ENCODE measurements at regions not wholly inside any gene's neighbourhood (a gene's known extent, or its start where the extent isn't known, plus 50 kb on each side); places are given as distances from the start of the nearest gene placed in this dataset.

DNA sequence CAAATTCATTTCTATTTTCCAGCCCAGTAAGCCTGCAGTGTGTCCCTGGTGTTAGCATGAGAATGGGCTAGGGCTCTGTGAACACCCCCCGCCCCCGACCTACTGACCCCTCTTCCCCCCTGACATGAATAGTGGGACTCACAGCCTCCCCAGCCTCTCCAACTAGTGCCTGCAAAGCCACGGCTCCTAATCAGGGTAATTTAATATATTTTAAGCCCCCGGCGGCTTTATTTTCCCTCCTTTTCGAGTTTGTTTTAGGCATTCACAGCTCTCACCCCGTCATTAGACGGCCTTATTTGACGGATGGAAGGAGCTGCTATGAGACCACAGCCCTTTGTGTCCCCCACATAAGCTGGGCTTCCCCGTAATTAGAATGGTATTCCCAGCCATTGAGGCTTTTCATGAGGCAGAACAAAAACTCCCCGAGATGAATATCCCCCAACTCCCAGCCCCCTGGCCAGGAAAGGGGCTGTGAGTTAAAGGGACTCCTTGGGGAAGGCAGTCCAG is 78.3 kb upstream of the POLG start:
- CTCF ChIA-PET, result interaction anchor here (0.7 to 1.0 kb wide), 3 partner anchors 9 to 712 kb away, joined by 3 to 5 read pairs (median 4); no protein-coding TSS in a partner anchor
- peaks cover 25 to 100% (median 63%) of the 10 kb centered on the region in 5 experiments for H3K27me3 ChIP-seq (replicated peaks in 2 of 5; ENCODE audit: control insufficient read depth in 4 of 5, insufficient read depth in 5 of 5, low read length in 4 of 5)
- no peaks in the 10 kb centered on the region for H3K9me3 ChIP-seq (ENCODE audit: control extremely low read depth in 1 of 5, control insufficient read depth in 4 of 5, insufficient read depth in 2 of 5, low read depth in 1 of 5, low read length in 4 of 5)
- no peak for DNase-seq
- no peak overlapping the region for H3K27ac ChIP-seq (ENCODE audit: insufficient read depth in 1 of 2, low read depth in 1 of 2, low read length in 2 of 2, poor library complexity in 1 of 2, severe bottlenecking in 2 of 2)
- peaks cover 0 to 34% (median 20%) of the 10 kb centered on the region in 4 experiments for H3K4me1 ChIP-seq (ENCODE audit: control extremely low read depth in 1 of 4, control insufficient read depth in 4 of 4, insufficient read depth in 4 of 4, low read length in 3 of 4)
- no peak overlapping the region for H3K4me3 ChIP-seq (ENCODE audit: control insufficient read depth in 1 of 7, extremely low read depth in 1 of 7, insufficient read depth in 4 of 7, low read depth in 2 of 7, low read length in 6 of 7)
- 13% methylated on average over 8 of the region's 11 CpGs for WGBS (ENCODE audit: insufficient coverage)
- no peaks in the 10 kb centered on the region for H3K36me3 ChIP-seq (ENCODE audit: control insufficient read depth in 4 of 4, insufficient read depth in 4 of 4, low read length in 3 of 4)
- POLR2A ChIA-PET, result no interaction called here

- CTCF ChIA-PET, result interaction anchor here (0.9 to 3.9 kb wide), 2 partner anchors 9 to 49 kb away, joined by 3 to 27 read pairs; no protein-coding TSS in a partner anchor
Observed at GRCh38 chr15:89410039-89410435, 75.4 kb upstream of the POLG start.

DNA sequence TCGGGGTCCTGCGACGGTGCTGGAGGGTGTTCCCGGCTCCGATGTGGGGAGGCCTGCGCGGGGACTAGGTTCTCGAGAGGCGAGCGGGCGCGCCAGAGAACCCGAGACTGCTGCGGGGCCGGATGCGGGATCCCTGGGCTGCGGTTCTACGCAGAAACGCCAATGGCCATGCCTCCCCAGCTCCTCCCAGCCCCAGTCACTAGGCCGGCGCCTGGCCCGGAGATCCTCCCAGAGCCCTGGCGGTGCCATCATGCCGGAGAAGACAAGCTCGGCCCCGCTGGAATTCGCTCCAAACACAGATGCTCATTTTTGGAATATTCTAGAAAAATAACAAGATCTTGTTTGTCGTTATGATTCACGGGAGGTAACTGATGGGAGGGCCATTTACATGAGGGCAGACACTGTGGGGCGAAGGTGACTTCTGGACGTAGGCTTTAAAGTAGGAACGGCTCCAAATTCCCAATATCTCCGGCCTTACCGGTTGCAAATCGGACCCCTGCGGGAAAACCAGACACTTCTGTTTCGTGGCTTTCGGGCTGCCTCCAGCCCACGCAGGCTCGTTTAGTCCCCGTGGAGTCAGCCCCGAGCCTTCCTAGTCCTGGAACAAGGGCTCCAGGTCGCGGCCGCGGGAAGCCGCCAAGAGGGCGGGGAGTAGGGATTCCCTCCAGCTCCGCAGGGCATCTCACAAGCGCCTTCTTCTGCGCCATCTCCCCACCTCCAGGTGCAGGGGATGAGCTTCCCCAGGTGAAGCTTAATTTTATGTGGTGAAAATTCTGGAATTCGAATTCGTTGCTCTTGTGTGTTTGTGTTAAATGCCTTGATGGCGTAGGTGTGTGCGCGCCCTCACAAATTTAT is 74.8 kb upstream of the POLG start:
- no peaks in the 10 kb centered on the region for H3K36me3 ChIP-seq (ENCODE audit: control insufficient read depth in 4 of 4, insufficient read depth in 4 of 4, low read length in 3 of 4)
- H3K27ac ChIP-seq (ENCODE audit: insufficient read depth in 1 of 2, low read depth in 1 of 2, low read length in 2 of 2, poor library complexity in 1 of 2, severe bottlenecking in 2 of 2), result no peak overlapping the region
- ChIA-PET POLR2A (no interaction called here), CTCF (interaction anchor here (0.7 to 3.9 kb wide), 9 partner anchors 9 to 50 kb away, joined by 3 to 27 read pairs (median 6); no protein-coding TSS in a partner anchor)
- 7% methylated on average over 48 of the region's 56 CpGs for WGBS (ENCODE audit: insufficient coverage)
- DNase-seq, result no peak
- peaks cover 23 to 100% (median 75%) of the 10 kb centered on the region in 5 experiments for H3K27me3 ChIP-seq (replicated peaks in 2 of 5; ENCODE audit: control insufficient read depth in 4 of 5, insufficient read depth in 5 of 5, low read length in 4 of 5)
- H3K4me1 ChIP-seq (ENCODE audit: control extremely low read depth in 1 of 4, control insufficient read depth in 4 of 4, insufficient read depth in 4 of 4, low read length in 3 of 4), result peaks cover 0 to 46% (median 28%) of the 10 kb centered on the region in 4 experiments
- H3K4me3 ChIP-seq (ENCODE audit: control insufficient read depth in 1 of 7, extremely low read depth in 1 of 7, insufficient read depth in 4 of 7, low read depth in 2 of 7, low read length in 6 of 7), result peak overlapping the region in 6 of 7 experiments; percentile 19 to 79 (median 58)
- peaks cover 0 to 2% (median 0%) of the 10 kb centered on the region in 5 experiments for H3K9me3 ChIP-seq (ENCODE audit: control extremely low read depth in 1 of 5, control insufficient read depth in 4 of 5, insufficient read depth in 2 of 5, low read depth in 1 of 5, low read length in 4 of 5)

More at GRCh38 chr15:89410039-89410435, 75.4 kb upstream of the POLG start:
- no peaks in the 10 kb centered on the region for H3K9me3 ChIP-seq (ENCODE audit: control extremely low read depth in 1 of 5, control insufficient read depth in 4 of 5, insufficient read depth in 2 of 5, low read depth in 1 of 5, low read length in 4 of 5)
- H3K27ac ChIP-seq (ENCODE audit: insufficient read depth in 1 of 2, low read depth in 1 of 2, low read length in 2 of 2, poor library complexity in 1 of 2, severe bottlenecking in 2 of 2), result no peak overlapping the region
- no peak for DNase-seq
- peaks cover 0 to 46% (median 28%) of the 10 kb centered on the region in 4 experiments for H3K4me1 ChIP-seq (ENCODE audit: control extremely low read depth in 1 of 4, control insufficient read depth in 4 of 4, insufficient read depth in 4 of 4, low read length in 3 of 4)
- no peaks in the 10 kb centered on the region for H3K36me3 ChIP-seq (ENCODE audit: control insufficient read depth in 4 of 4, insufficient read depth in 4 of 4, low read length in 3 of 4)
- POLR2A ChIA-PET, result no interaction called here
- H3K4me3 ChIP-seq (ENCODE audit: control insufficient read depth in 1 of 7, extremely low read depth in 1 of 7, insufficient read depth in 4 of 7, low read depth in 2 of 7, low read length in 6 of 7), result no peak overlapping the region
- WGBS (ENCODE audit: insufficient coverage), result 12% methylated on average over 17 of the region's 19 CpGs
- H3K27me3 ChIP-seq (replicated peaks in 2 of 5; ENCODE audit: control insufficient read depth in 4 of 5, insufficient read depth in 5 of 5, low read length in 4 of 5), result peaks cover 23 to 100% (median 76%) of the 10 kb centered on the region in 5 experiments

GRCh38 chr15:89408372-89409183 is 74.0 kb upstream of the POLG start:
- Histone ChIP-seq H3K36me3 (ENCODE audit: control insufficient read depth in 4 of 4, insufficient read depth in 4 of 4, low read length in 3 of 4) (no peaks in the 10 kb centered on the region), H3K27me3 (replicated peaks in 2 of 5; ENCODE audit: control insufficient read depth in 4 of 5, insufficient read depth in 5 of 5, low read length in 4 of 5) (peaks cover 19 to 100% (median 72%) of the 10 kb centered on the region in 5 experiments), H3K27ac (ENCODE audit: insufficient read depth in 1 of 2, low read depth in 1 of 2, low read length in 2 of 2, poor library complexity in 1 of 2, severe bottlenecking in 2 of 2) (no peak overlapping the region), H3K4me1 (ENCODE audit: control extremely low read depth in 1 of 4, control insufficient read depth in 4 of 4, insufficient read depth in 4 of 4, low read length in 3 of 4) (peaks cover 0 to 46% (median 28%) of the 10 kb centered on the region in 4 experiments), H3K9me3 (ENCODE audit: control extremely low read depth in 1 of 5, control insufficient read depth in 4 of 5, insufficient read depth in 2 of 5, low read depth in 1 of 5, low read length in 4 of 5) (peaks cover 0 to 5% (median 0%) of the 10 kb centered on the region in 5 experiments), H3K4me3 (ENCODE audit: control insufficient read depth in 1 of 7, extremely low read depth in 1 of 7, insufficient read depth in 4 of 7, low read depth in 2 of 7, low read length in 6 of 7) (peak overlapping the region in 6 of 7 experiments; percentile 19 to 79 (median 58))
- WGBS (ENCODE audit: insufficient coverage), result under 1% methylated on average over 26 of the region's 33 CpGs
- POLR2A ChIA-PET, result no interaction called here
- DNase-seq, result peak in 1 of 3 donors; percentile 44
- CTCF ChIA-PET, result interaction anchor here (0.9 to 3.9 kb wide), 8 partner anchors 10 to 49 kb away, joined by 3 to 27 read pairs (median 6); no protein-coding TSS in a partner anchor

DNA sequence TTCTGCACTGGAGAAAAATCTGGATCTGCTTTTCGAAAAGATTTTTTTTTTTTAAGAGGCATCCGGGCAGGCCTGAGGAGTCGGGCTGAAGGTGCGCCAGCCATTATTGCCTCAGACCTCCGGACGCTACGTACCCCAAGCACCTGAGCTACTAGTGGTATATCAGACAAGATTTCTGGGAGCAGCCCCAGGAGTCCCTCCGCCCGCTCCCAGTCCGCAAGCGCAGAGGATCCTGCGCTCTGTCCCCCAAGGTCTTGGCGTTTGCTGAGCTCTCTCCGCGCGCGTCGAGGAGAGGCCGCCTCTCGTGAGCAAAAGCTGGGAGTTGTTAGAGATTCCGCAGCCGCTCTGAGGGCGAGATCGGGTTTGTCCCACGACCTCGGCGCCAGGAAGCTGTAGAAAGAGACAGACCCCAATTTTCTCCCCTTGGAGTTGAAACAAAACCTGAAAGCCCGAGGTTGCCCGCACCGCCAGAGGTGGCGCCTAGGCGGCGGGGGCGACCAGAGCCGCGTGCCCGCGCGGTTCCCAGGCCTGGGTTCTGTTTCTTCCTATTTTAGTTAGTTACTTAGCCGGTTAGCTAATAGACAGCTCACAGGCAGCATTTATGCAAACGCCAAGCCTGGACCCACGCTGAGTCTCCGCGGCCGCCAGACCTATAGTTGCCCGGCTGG is 72.5 kb upstream of the POLG start:
- DNase-seq, result peak in 2 of 3 donors; percentile 61 to 67
- H3K9me3 ChIP-seq (ENCODE audit: control extremely low read depth in 1 of 5, control insufficient read depth in 4 of 5, insufficient read depth in 2 of 5, low read depth in 1 of 5, low read length in 4 of 5), result peaks cover 0 to 5% (median 0%) of the 10 kb centered on the region in 5 experiments
- 1% methylated on average over 35 of the region's 46 CpGs for WGBS (ENCODE audit: insufficient coverage)
- ChIA-PET CTCF (interaction anchor here (0.8 to 3.9 kb wide), 12 partner anchors 8 to 48 kb away, joined by 3 to 27 read pairs (median 4); no protein-coding TSS in a partner anchor), POLR2A (no interaction called here)
- H3K27me3 ChIP-seq (replicated peaks in 2 of 5; ENCODE audit: control insufficient read depth in 4 of 5, insufficient read depth in 5 of 5, low read length in 4 of 5), result peaks cover 18 to 100% (median 77%) of the 10 kb centered on the region in 5 experiments
- H3K36me3 ChIP-seq (ENCODE audit: control insufficient read depth in 4 of 4, insufficient read depth in 4 of 4, low read length in 3 of 4), result no peaks in the 10 kb centered on the region
- H3K27ac ChIP-seq (ENCODE audit: insufficient read depth in 1 of 2, low read depth in 1 of 2, low read length in 2 of 2, poor library complexity in 1 of 2, severe bottlenecking in 2 of 2), result no peak overlapping the region
- H3K4me3 ChIP-seq (ENCODE audit: control insufficient read depth in 1 of 7, extremely low read depth in 1 of 7, insufficient read depth in 4 of 7, low read depth in 2 of 7, low read length in 6 of 7), result peak overlapping the region in 3 of 7 experiments; percentile 19 to 46 (median 33)
- peaks cover 0 to 50% (median 29%) of the 10 kb centered on the region in 4 experiments for H3K4me1 ChIP-seq (ENCODE audit: control extremely low read depth in 1 of 4, control insufficient read depth in 4 of 4, insufficient read depth in 4 of 4, low read length in 3 of 4)

DNA sequence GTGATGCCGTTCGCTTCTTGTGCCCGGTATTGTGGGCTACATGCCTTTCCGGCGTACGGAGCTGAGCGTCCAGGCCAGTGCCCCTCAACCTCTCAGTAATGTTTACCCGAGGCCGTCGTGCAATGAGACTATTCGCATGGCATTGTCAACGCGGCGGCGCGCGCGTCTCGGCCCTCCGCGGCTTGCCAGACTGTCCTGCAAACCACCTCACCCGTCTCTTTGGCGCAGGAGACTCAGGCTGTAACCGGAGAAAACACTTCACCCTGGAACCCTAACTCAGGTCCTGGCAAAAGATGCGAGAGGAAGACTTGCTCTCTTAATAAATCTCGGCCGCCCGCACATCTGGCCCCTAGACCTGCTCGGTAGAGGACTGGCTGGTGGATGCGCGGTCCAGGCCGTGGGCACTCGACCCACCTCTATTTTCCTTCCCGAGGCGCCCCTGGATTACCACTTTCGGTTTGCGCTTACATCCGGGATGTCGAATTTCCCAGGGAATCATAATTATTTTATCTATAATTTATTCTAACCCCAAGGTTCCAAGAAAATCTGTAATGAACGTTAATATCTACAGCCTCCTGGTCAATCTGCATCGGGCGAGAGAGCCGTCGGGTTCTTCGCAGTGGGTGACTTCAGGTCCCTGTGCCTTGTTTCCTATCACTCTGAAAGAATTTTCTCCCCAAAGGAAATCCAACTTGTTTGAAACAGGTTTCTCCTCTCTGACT is 71.8 kb upstream of the POLG start:
- Histone ChIP-seq H3K27ac (ENCODE audit: insufficient read depth in 1 of 2, low read depth in 1 of 2, low read length in 2 of 2, poor library complexity in 1 of 2, severe bottlenecking in 2 of 2) (no peak overlapping the region), H3K4me3 (ENCODE audit: control insufficient read depth in 1 of 7, extremely low read depth in 1 of 7, insufficient read depth in 4 of 7, low read depth in 2 of 7, low read length in 6 of 7) (peak overlapping the region in 3 of 7 experiments; percentile 19 to 46 (median 38)), H3K4me1 (ENCODE audit: control extremely low read depth in 1 of 4, control insufficient read depth in 4 of 4, insufficient read depth in 4 of 4, low read length in 3 of 4) (peaks cover 0 to 51% (median 31%) of the 10 kb centered on the region in 4 experiments), H3K36me3 (ENCODE audit: control insufficient read depth in 4 of 4, insufficient read depth in 4 of 4, low read length in 3 of 4) (no peaks in the 10 kb centered on the region), H3K27me3 (replicated peaks in 2 of 5; ENCODE audit: control insufficient read depth in 4 of 5, insufficient read depth in 5 of 5, low read length in 4 of 5) (peaks cover 17 to 100% (median 73%) of the 10 kb centered on the region in 5 experiments), H3K9me3 (ENCODE audit: control extremely low read depth in 1 of 5, control insufficient read depth in 4 of 5, insufficient read depth in 2 of 5, low read depth in 1 of 5, low read length in 4 of 5) (peaks cover 0 to 5% (median 0%) of the 10 kb centered on the region in 5 experiments)
- no peak for DNase-seq
- ChIA-PET CTCF (interaction anchor here (1.3 to 3.9 kb wide), 6 partner anchors 9 to 47 kb away, joined by 3 to 27 read pairs (median 4); no protein-coding TSS in a partner anchor), POLR2A (no interaction called here)
- WGBS (ENCODE audit: insufficient coverage), result 4% methylated on average over 33 of the region's 45 CpGs
